ENCODE measurements at regions not wholly inside any gene's neighbourhood (a gene's known extent, or its start where the extent isn't known, plus 50 kb on each side); places are given as distances from the start of the nearest gene placed in this dataset.

DNA sequence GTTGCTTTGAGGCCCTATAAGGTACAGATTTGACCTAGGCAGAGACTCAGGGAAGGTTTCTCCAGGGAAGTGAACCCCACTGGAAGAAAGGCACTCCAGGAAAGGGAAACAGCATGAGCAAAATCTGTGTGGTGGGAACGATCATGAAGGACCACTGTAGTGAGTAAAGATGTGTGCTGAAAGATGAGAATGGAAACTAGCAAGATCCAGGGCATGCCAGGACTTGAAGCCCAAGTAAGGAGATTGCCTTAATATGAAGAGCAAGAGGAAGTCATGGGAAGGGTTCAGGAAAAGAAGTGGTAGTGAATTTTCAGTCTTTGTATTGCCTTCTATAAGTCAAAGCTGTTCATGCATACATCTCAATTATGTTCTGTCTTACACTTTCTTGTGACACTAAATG lies 55.2 kb upstream of the SLIT3 start:
- no peaks in the 10 kb centered on the region for H3K79me2 ChIP-seq
- H3K36me3 ChIP-seq (replicated peaks; ENCODE audit: insufficient read depth, low read depth), result no peaks in the 10 kb centered on the region
- WGBS (ENCODE audit: low lambda C conversion rate, missing lambda C conversion rate), result 92% methylated on average over 1 of the region's 1 CpG
- no peak overlapping the region for H3K4me3 ChIP-seq
- no peaks in the 10 kb centered on the region for H3K27me3 ChIP-seq
- no peak overlapping the region for H3K27ac ChIP-seq
- no peaks in the 10 kb centered on the region for H4K20me1 ChIP-seq (ENCODE audit: insufficient read depth, poor library complexity, severe bottlenecking)
- H3K9me2 ChIP-seq (replicated peaks; ENCODE audit: insufficient read depth), result no peaks in the 10 kb centered on the region
- no peak overlapping the region for H3K4me2 ChIP-seq
- no peaks in the 10 kb centered on the region for H3K9me3 ChIP-seq (ENCODE audit: low read depth)
- no peak overlapping the region for H2AFZ ChIP-seq
- TF ChIP-seq EZH2 (IDR thresholded peaks at IDR 0.05; ENCODE audit: borderline replicate concordance) (no peak), EZH2phosphoT487 (IDR thresholded peaks at IDR 0.05; ENCODE audit: low read depth, severe bottlenecking, unreplicated experiment) (no peak)
- TF ChIP-seq, protein P1, sequence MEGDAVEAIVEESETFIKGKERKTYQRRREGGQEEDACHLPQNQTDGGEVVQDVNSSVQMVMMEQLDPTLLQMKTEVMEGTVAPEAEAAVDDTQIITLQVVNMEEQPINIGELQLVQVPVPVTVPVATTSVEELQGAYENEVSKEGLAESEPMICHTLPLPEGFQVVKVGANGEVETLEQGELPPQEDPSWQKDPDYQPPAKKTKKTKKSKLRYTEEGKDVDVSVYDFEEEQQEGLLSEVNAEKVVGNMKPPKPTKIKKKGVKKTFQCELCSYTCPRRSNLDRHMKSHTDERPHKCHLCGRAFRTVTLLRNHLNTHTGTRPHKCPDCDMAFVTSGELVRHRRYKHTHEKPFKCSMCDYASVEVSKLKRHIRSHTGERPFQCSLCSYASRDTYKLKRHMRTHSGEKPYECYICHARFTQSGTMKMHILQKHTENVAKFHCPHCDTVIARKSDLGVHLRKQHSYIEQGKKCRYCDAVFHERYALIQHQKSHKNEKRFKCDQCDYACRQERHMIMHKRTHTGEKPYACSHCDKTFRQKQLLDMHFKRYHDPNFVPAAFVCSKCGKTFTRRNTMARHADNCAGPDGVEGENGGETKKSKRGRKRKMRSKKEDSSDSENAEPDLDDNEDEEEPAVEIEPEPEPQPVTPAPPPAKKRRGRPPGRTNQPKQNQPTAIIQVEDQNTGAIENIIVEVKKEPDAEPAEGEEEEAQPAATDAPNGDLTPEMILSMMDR (IDR thresholded peaks at IDR 0.05; ENCODE audit: poor library complexity), result no peak
- DNase-seq (ENCODE audit: low spot score), result no peak
- peaks cover 2% of the 10 kb centered on the region for H3K4me1 ChIP-seq (ENCODE audit: insufficient read depth)

DNA sequence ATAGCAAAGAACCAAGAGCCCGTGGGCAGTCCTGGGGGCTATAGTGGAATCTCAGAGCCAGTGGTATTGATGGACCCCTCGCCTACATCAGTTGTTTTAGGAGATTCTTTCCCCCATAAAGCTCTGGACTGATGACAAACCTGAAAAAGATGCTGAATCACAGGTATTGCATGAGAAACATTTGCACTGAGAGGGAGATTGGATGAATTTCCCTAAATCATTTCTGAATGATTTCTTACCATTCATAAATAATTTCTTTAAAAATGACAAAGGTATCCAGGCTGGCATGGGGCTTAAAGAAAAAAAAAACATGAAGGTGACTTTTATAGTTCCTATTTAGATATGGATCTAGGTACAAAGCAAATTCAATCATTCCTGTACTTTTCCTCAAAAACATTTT lies 54.0 kb upstream of the SLIT3 start:
- H3K27me3 ChIP-seq, result no peaks in the 10 kb centered on the region
- H3K9me2 ChIP-seq (replicated peaks; ENCODE audit: insufficient read depth), result no peaks in the 10 kb centered on the region
- H2AFZ ChIP-seq, result no peak overlapping the region
- no peaks in the 10 kb centered on the region for H4K20me1 ChIP-seq (ENCODE audit: insufficient read depth, poor library complexity, severe bottlenecking)
- no peaks in the 10 kb centered on the region for H3K9me3 ChIP-seq (ENCODE audit: low read depth)
- 76% methylated on average over 2 of the region's 2 CpGs for WGBS (ENCODE audit: low lambda C conversion rate, missing lambda C conversion rate)
- no peak for DNase-seq (ENCODE audit: low spot score)
- no peak overlapping the region for H3K4me2 ChIP-seq
- TF ChIP-seq EZH2 (IDR thresholded peaks at IDR 0.05; ENCODE audit: borderline replicate concordance), result no peak
- H3K36me3 ChIP-seq (replicated peaks; ENCODE audit: insufficient read depth, low read depth), result no peaks in the 10 kb centered on the region
- peaks cover 8% of the 10 kb centered on the region for H3K4me1 ChIP-seq (ENCODE audit: insufficient read depth)
- no peak overlapping the region for H3K27ac ChIP-seq
- H3K79me2 ChIP-seq, result no peaks in the 10 kb centered on the region
- no peak overlapping the region for H3K4me3 ChIP-seq

DNA sequence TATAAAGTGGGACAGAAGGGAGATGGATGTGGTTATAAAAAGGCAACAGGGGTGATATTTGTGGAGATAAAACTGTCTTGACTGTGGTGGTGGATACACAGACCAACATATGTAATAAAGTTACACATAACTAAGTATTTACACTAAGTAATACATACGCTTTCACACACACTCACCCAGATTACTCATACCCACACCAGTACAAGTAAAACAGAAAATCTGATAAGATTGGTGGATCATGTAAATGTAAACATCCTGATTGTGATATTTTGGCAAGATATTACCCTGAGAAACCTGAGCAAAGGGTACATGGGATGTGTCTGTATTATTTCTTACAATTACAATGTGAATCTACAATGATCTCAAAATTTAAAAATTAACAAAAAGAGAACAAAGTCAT lies 53.3 kb upstream of the SLIT3 start:
- Histone ChIP-seq H3K4me3 (no peak overlapping the region), H3K36me3 (replicated peaks; ENCODE audit: insufficient read depth, low read depth) (no peaks in the 10 kb centered on the region), H3K4me2 (no peak overlapping the region), H3K27me3 (no peaks in the 10 kb centered on the region), H3K9me2 (replicated peaks; ENCODE audit: insufficient read depth) (no peaks in the 10 kb centered on the region), H3K79me2 (no peaks in the 10 kb centered on the region), H3K9me3 (ENCODE audit: low read depth) (no peaks in the 10 kb centered on the region), H2AFZ (no peak overlapping the region), H3K27ac (no peak overlapping the region), H3K4me1 (ENCODE audit: insufficient read depth) (peaks cover 8% of the 10 kb centered on the region), H4K20me1 (ENCODE audit: insufficient read depth, poor library complexity, severe bottlenecking) (no peaks in the 10 kb centered on the region)
- no peak for DNase-seq (ENCODE audit: low spot score)
- WGBS (ENCODE audit: low lambda C conversion rate, missing lambda C conversion rate), result 27% methylated on average over 1 of the region's 1 CpG
- TF ChIP-seq EZH2phosphoT487 (IDR thresholded peaks at IDR 0.05; ENCODE audit: low read depth, severe bottlenecking, unreplicated experiment) (no peak), EZH2 (IDR thresholded peaks at IDR 0.05; ENCODE audit: borderline replicate concordance) (no peak)
- TF ChIP-seq, protein P1 (IDR thresholded peaks at IDR 0.05; ENCODE audit: poor library complexity), result no peak

DNA sequence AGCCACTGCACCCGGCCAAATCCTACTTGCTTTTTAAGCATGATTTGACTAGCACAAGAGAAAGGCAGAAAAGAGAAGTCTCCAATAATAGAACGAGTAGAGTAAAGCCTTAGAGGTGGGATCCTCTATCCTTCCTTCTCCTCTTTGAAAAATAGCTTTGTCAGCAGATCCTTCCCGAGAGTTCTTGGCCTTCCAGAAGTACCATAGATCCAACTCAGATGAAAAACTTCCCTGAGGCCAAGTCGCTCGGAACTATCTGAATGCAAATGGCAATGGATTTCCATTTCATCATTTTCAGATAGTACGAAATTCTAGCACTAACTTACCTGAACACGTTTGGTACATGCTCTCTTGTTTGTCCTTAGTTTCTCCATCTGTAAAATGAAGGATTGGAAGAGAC lies 52.0 kb upstream of the SLIT3 start:
- Histone ChIP-seq H3K27me3 (no peaks in the 10 kb centered on the region), H4K20me1 (ENCODE audit: insufficient read depth, poor library complexity, severe bottlenecking) (no peaks in the 10 kb centered on the region), H3K9me3 (ENCODE audit: low read depth) (no peaks in the 10 kb centered on the region), H3K4me2 (no peak overlapping the region), H3K9me2 (replicated peaks; ENCODE audit: insufficient read depth) (no peaks in the 10 kb centered on the region), H3K4me1 (ENCODE audit: insufficient read depth) (peaks cover 8% of the 10 kb centered on the region), H3K79me2 (no peaks in the 10 kb centered on the region), H3K27ac (no peak overlapping the region), H3K36me3 (replicated peaks; ENCODE audit: insufficient read depth, low read depth) (no peaks in the 10 kb centered on the region), H2AFZ (no peak overlapping the region), H3K4me3 (no peak overlapping the region)
- 95% methylated on average over 7 of the region's 7 CpGs for WGBS (ENCODE audit: low lambda C conversion rate, missing lambda C conversion rate)
- DNase-seq (ENCODE audit: low spot score), result no peak
- TF ChIP-seq, protein P1 (IDR thresholded peaks at IDR 0.05; ENCODE audit: poor library complexity), result no peak
- TF ChIP-seq EZH2phosphoT487 (IDR thresholded peaks at IDR 0.05; ENCODE audit: low read depth, severe bottlenecking, unreplicated experiment), result no peak
- TF ChIP-seq EZH2 (IDR thresholded peaks at IDR 0.05; ENCODE audit: borderline replicate concordance), result no peak
